ENCODE measurements at regions not wholly inside any gene's neighbourhood (a gene's known extent, or its start where the extent isn't known, plus 50 kb on each side); places are given as distances from the start of the nearest gene placed in this dataset.

GRCh38 chr17:77453613-77454241 is 313.0 kb downstream of the SEC14L1 start (continued):
- TF ChIP-seq CREB1 (IDR thresholded peaks at IDR 0.05): no peak
- TF ChIP-seq CREB1 (CRISPR knock-in tag; IDR thresholded peaks at IDR 0.05): peak; percentile 24; the same call in 1 of the 2 replicates
- TF ChIP-seq ZNF468 (CRISPR knock-in tag; IDR thresholded peaks at IDR 0.05): no peak
- TF ChIP-seq HBP1 (CRISPR knock-in tag; IDR thresholded peaks at IDR 0.05; ENCODE audit: low read depth): peak; percentile 88
- TF ChIP-seq U2AF1 (optimal IDR thresholded peaks at IDR 0.05; ENCODE audit: low read depth, low read length): peak; percentile 66
- no peak for TF ChIP-seq ZNF850 (CRISPR knock-in tag; conservative IDR thresholded peaks at IDR 0.05)
- peak; percentile 70 for TF ChIP-seq PHF5A (CRISPR knock-in tag; IDR thresholded peaks at IDR 0.05; ENCODE audit: low read depth, unreplicated experiment)
- peak; percentile 49; the same call in 1 of the 2 replicates for TF ChIP-seq PHF8 (CRISPR knock-in tag; IDR thresholded peaks at IDR 0.05)
- TF ChIP-seq ISL2 (CRISPR knock-in tag; IDR thresholded peaks at IDR 0.05): peak; percentile 92
- TF ChIP-seq ZNF503 (CRISPR knock-in tag; IDR thresholded peaks at IDR 0.05): 0 out of 2 replicates have a peak, but pooled peaks have one; percentile 54
- no peak for TF ChIP-seq SNAPC2 (CRISPR knock-in tag; IDR thresholded peaks at IDR 0.05)
- TF ChIP-seq HNRNPK (IDR thresholded peaks at IDR 0.05; ENCODE audit: low read depth, low read length, poor library complexity, severe bottlenecking): no peak
- peak; percentile 91 for TF ChIP-seq ZNF280D (CRISPR knock-in tag; IDR thresholded peaks at IDR 0.05)
- TF ChIP-seq PITX1 (CRISPR knock-in tag; IDR thresholded peaks at IDR 0.05): peak; percentile 48; the same call in 1 of the 2 replicates
- TF ChIP-seq ATF4 (CRISPR knock-in tag; IDR thresholded peaks at IDR 0.05): no peak
- TF ChIP-seq SRSF4 (IDR thresholded peaks at IDR 0.05; ENCODE audit: low read depth, low read length, poor library complexity, severe bottlenecking): no peak
- no peak for TF ChIP-seq ETV6 (CRISPR knock-in tag; conservative IDR thresholded peaks at IDR 0.05)
- TF ChIP-seq ZBTB33 (CRISPR knock-in tag; IDR thresholded peaks at IDR 0.05): 0 out of 2 replicates have a peak, but pooled peaks have one; percentile 46
- no peak for TF ChIP-seq ZNF17 (CRISPR knock-in tag; IDR thresholded peaks at IDR 0.05)
- no peak for TF ChIP-seq EZH2 (conservative IDR thresholded peaks at IDR 0.05; ENCODE audit: low read depth, low read length)

Measured in HepG2 (cell line).